Colonic mucosa (tissue), 4 donors: ENCODE measurements at regions not wholly inside any gene's neighbourhood (a gene's known extent, or its start where the extent isn't known, plus 50 kb on each side); places are given as distances from the start of the nearest gene placed in this dataset.

Experiments used
- DNase-seq: peaks from one replicate; pipeline ENCODE4 v3.0.0-alpha.2; 2020
- H3K27ac ChIP-seq: fragments of 200-600 bp; one replicate; pipeline ENCODE4 v1.8.0; 2021
- H3K27me3 ChIP-seq: fragments of 200-600 bp; one replicate; pipeline ENCODE4 v1.8.0; 2021
- H3K36me3 ChIP-seq: fragments of 200-600 bp; one replicate; pipeline ENCODE4 v1.8.0; 2021
- H3K4me1 ChIP-seq: fragments of 200-600 bp; one replicate; pipeline ENCODE4 v1.8.0; 2021; ENCODE audit warnings: mild to moderate bottlenecking
- H3K4me3 ChIP-seq: fragments of 200-600 bp; one replicate; pipeline ENCODE4 v1.8.0; 2021
- H3K9ac ChIP-seq, 2 donors: one replicate each; pipeline ENCODE4 v1.7.0; 2013; ENCODE audit warnings: control low read depth in 2 of 2, low read depth in 2 of 2, low read length in 2 of 2
- H3K9me3 ChIP-seq: fragments of 200-600 bp; one replicate; pipeline ENCODE4 v1.8.0; 2021
- CTCF ChIP-seq: fragments of 200-600 bp; IDR thresholded peaks from one replicate; pipeline ENCODE4 v1.8.0; 2022; ENCODE audit warnings: antibody characterized with exemption, mild to moderate bottlenecking
- intact Hi-C: fragments of 100-400 bp; cut with DNase I; formaldehyde crosslinking; loops from one replicate; pipeline ENCODE4 v1.14.1; 2022
- donor health status: healthy.
- donor health status: DM: no; HTN: no; CAD: no.
- donor health status: DM: no; HTN: no; CAD: no.

GRCh38 chr3:137524751-137525150, 239.4 kb upstream of the SOX14 start:
- H3K9ac ChIP-seq, result no peak overlapping the region
- intact Hi-C loops, result no loop called here
- DNase-seq, result no peak

GRCh38 chr3:137525471-137525870, 238.6 kb upstream of the SOX14 start:
- Histone ChIP-seq H3K9ac (no peak overlapping the region), H3K4me3 (no peak overlapping the region), H3K9me3 (no peaks in the 10 kb centered on the region), H3K36me3 (no peaks in the 10 kb centered on the region), H3K27ac (no peak overlapping the region), H3K27me3 (no peaks in the 10 kb centered on the region), H3K4me1 (no peaks in the 10 kb centered on the region)
- intact Hi-C loops, result no loop called here
- TF ChIP-seq CTCF, result no peak
- DNase-seq, result no peak

More at GRCh38 chr3:137524751-137525150, 239.4 kb upstream of the SOX14 start:
- Histone ChIP-seq H3K9me3 (no peaks in the 10 kb centered on the region), H3K27ac (no peak overlapping the region), H3K4me1 (no peaks in the 10 kb centered on the region), H3K27me3 (no peaks in the 10 kb centered on the region), H3K4me3 (no peak overlapping the region), H3K36me3 (no peaks in the 10 kb centered on the region)
- no peak for TF ChIP-seq CTCF

- TF ChIP-seq CTCF, result no peak
- Histone ChIP-seq H3K9me3 (no peaks in the 10 kb centered on the region), H3K27me3 (no peaks in the 10 kb centered on the region), H3K36me3 (no peaks in the 10 kb centered on the region), H3K27ac (no peak overlapping the region), H3K9ac (no peak overlapping the region), H3K4me3 (no peak overlapping the region), H3K4me1 (no peaks in the 10 kb centered on the region)
- intact Hi-C loops, result no loop called here
- DNase-seq, result no peak
Observed at GRCh38 chr3:137542049-137542448, 222.1 kb upstream of the SOX14 start.

GRCh38 chr3:137554242-137554641, 209.9 kb upstream of the SOX14 start:
- no peaks in the 10 kb centered on the region for H3K9me3 ChIP-seq
- intact Hi-C loops, result no loop called here
- DNase-seq, result no peak
- no peaks in the 10 kb centered on the region for H3K36me3 ChIP-seq
- no peak overlapping the region for H3K27ac ChIP-seq
- H3K4me3 ChIP-seq, result no peak overlapping the region
- no peaks in the 10 kb centered on the region for H3K4me1 ChIP-seq
- H3K27me3 ChIP-seq, result no peaks in the 10 kb centered on the region
- no peak for TF ChIP-seq CTCF
- H3K9ac ChIP-seq, result no peak overlapping the region

GRCh38 chr3:137568880-137569279, 195.2 kb upstream of the SOX14 start:
- no peak for DNase-seq
- Histone ChIP-seq H3K36me3 (no peaks in the 10 kb centered on the region), H3K4me1 (no peaks in the 10 kb centered on the region), H3K27ac (no peak overlapping the region), H3K27me3 (no peaks in the 10 kb centered on the region), H3K9me3 (no peaks in the 10 kb centered on the region), H3K4me3 (no peak overlapping the region), H3K9ac (no peak overlapping the region)
- TF ChIP-seq CTCF, result no peak
- intact Hi-C loops, result no loop called here

GRCh38 chr3:137572931-137573330, 191.2 kb upstream of the SOX14 start:
- no peak for DNase-seq
- intact Hi-C loops, result no loop called here
- Histone ChIP-seq H3K27ac (no peak overlapping the region), H3K9ac (no peak overlapping the region), H3K4me3 (no peak overlapping the region), H3K27me3 (no peaks in the 10 kb centered on the region), H3K36me3 (no peaks in the 10 kb centered on the region), H3K9me3 (no peaks in the 10 kb centered on the region), H3K4me1 (no peaks in the 10 kb centered on the region)
- TF ChIP-seq CTCF, result no peak
